GM18870 (cell line): ENCODE measurements at regions not wholly inside any gene's neighbourhood (a gene's known extent, or its start where the extent isn't known, plus 50 kb on each side); places are given as distances from the start of the nearest gene placed in this dataset.
"Not testable (repeated sequence)": the region's sequence is repeated elsewhere in the genome, so short reads cannot be mapped to it uniquely, and the experiment has no call there.

Source experiments
- ATAC-seq: cut with Tn5 transposase; IDR thresholded peaks from one replicate; pipeline ENCODE4 v1.9.1; 2021; ENCODE audit warnings: moderate library complexity; ENCODE audit not compliant: unreplicated experiment

GRCh38 chr5:167855818-167856217 lies 435.6 kb upstream of the WWC1 start:
- no peak for ATAC-seq

DNA sequence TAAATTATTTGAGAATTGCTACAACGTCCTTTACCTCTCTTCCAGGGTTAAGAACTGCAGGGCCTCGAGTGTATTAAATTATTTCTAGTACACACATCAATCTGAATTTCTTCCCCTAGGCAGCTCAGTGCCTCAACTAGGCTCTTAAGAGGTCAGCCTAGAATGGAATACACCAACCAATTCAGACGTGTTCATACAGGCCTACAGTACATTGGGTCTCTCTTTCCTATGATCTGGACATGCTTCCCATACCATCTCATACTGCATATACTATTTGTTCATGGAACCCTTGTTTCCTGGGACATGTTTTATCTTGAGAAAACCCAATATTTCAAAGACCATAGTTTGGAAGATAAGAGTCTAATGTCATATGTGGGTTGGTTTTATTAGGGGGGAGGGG lies 434.1 kb upstream of the WWC1 start:
- ATAC-seq = no peak

DNA sequence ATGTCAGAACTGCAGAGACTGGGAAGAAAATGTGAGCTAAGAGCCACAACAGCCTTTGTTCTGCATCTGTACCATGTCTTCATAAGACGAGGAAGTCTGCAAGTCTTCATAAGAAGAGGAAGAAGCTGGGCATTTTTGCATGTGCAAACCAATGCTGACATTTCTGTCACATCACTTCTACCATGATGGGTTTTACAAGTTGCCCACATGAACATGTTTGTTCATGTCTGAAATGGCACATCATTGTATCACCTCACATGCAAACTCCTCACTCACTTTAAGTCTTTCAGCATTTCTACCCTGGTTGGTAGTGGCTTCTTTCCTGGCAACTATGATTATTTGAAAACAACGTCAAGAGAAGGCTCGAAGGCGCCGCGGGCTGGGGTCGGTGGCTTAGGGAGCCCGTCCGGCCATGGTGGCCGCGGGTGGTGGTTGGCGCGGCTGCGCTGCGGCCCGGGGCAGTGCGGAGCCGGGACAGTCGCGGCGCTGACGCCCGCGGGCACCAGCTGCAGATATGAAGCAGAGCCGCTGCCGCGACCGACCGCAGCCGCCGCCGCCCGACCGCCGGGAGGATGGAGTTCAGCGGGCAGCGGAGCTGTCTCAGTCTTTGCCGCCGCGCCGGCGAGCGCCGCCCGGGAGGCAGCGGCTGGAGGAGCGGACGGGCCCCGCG lies 433.1 kb upstream of the WWC1 start:
- ATAC-seq = not testable (repeated sequence)

GRCh38 chr5:167861129-167861927 lies 430.1 kb upstream of the WWC1 start:
- ATAC-seq = no peak

DNA sequence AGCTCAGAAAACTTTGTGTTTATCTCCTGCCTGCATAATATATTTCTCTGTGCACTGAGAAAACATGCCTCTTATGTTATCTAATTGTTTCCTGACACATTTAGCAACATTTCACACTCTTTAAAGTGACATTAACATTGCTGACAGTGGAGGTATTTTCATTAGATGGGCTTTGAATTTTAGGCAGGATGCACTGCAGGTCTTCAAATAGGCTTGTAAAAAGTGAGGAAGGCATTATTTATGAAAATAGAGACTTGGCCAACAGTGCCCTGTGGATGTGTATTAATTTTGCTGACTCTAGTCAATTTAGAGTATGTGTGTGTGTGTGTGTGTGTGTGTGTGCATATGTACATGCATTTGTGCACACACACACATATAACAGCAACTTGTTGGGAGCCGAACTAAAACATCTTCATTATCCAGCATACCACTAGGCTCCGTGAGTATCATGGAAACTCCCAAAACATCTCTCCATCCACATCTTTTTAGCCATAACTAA lies 429.5 kb upstream of the WWC1 start:
- no peak for ATAC-seq

DNA sequence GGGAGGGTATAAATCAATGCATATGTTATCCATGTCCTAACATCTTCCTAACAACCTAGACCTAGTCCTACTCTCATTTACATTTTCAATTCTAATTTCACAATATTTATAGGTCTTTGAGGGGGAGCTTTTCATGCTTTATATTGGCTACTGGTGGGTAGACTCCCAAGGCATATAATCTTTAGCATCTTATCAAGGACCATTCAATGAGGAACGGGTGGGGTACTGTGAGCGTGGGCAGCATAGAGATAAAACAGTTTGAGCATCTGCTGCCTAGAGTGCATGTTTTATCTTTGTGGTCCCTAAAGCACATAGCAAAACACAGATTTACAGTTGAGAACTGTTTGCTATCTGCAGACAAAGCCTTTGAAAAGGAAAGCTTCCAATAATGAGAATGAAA lies 427.6 kb upstream of the WWC1 start:
- ATAC-seq = no peak

- no peak for ATAC-seq
These were observed 426.6 kb upstream of the WWC1 start for GRCh38 chr5:167864801-167865200.

- ATAC-seq = no peak
These were observed 424.6 kb upstream of the WWC1 start for GRCh38 chr5:167866797-167867196.

DNA sequence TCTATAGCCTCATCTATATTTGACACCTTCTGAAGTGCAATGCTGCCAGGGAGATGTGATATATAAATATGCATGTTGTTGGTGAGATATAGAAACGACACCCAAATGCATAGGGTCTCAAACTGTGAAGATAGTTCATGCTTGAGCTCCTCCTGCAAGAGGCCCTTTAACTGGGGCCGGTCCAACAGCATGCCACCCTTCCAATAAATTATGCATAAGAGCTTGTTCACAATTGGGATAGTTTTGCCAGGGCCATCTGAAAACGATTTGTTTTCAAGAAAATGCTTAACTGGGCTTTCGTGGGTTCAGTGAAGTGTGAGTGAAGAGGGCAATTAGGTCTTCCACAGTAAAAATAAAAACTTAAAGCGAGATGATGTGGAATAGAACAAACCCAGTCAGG lies 424.2 kb upstream of the WWC1 start:
- ATAC-seq = no peak

GRCh38 chr5:167869125-167869524 lies 422.3 kb upstream of the WWC1 start:
- ATAC-seq = no peak

- ATAC-seq = no peak
These were observed 421.4 kb upstream of the WWC1 start for GRCh38 chr5:167870055-167870454.

DNA sequence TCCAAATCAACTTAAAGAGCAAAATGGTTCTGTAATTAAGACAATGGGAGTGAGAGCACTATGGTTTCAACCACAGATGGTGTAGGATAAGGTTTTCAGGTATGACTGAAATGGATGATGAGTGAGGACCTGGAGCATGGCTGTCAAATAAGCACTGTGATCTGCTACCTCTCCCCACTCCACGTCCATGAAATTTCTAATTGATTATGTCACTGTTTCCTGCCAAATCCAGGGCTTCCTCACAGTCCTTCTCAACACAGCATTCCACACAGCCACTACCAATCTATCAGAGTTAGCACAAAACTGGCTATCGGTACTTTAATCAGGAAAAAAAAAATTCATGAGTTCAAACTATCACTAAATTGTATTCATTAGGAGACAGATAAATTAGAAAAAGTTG lies 420.4 kb upstream of the WWC1 start:
- no peak for ATAC-seq

DNA sequence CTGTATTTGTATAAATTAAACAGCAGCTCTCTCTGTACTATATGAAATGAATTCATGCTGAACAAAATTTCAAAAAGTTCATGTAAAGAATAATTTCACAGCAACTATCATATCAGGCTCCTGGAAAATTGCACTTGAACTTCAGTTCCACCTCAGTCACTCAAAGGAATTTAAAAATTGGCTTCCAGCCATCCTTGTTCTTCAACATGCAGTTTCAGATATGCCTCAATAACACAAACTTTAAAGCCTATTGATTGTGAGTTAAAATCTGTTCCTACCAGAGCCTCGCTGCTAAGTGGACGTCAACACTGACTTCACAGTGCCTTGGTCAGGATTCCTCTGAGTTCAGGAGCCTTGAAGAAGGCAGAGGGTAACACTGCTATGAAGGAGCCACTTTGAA lies 418.7 kb upstream of the WWC1 start:
- ATAC-seq = no peak

GRCh38 chr5:167877114-167877722 lies 414.2 kb upstream of the WWC1 start:
- ATAC-seq = no peak

DNA sequence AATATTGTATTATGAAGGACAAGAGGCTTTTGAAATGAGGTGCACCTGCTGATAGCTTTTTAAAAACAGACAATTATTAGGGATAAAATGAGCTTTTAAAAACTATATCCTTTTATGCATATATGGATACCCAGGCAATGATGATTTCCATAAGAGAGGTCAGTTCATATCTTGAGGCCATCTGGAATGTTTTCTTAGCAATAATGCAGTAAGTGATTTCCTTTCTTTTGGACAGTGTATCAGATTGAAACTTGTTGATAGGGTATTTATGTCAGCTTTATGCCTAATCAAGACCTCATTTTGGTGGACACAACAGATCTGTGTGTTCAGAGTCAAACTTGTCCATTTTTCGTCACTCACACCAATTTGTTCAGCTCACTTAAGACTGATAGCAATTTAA lies 413.5 kb upstream of the WWC1 start:
- no peak for ATAC-seq

DNA sequence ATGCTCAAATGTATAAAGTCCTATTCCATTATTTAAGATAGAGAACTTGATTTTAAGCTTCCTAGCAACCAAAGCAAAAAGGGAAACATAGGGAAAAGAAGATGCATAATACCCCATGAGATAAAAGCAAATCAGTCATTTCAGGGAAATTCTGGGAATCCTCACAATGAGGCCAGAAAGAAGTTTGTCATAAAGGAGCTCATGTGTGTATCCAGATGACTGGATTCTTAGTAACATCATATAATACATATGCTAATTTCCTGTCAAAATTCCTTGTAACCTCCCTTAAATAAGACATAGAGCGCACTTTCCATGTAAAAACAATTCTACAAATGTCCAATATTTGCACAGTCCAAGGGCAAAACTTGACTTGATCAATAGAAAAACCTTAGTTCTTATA lies 411.0 kb upstream of the WWC1 start:
- no peak for ATAC-seq

GRCh38 chr5:167881041-167881440 lies 410.4 kb upstream of the WWC1 start:
- no peak for ATAC-seq

GRCh38 chr5:167886196-167886595 lies 405.2 kb upstream of the WWC1 start:
- no peak for ATAC-seq

DNA sequence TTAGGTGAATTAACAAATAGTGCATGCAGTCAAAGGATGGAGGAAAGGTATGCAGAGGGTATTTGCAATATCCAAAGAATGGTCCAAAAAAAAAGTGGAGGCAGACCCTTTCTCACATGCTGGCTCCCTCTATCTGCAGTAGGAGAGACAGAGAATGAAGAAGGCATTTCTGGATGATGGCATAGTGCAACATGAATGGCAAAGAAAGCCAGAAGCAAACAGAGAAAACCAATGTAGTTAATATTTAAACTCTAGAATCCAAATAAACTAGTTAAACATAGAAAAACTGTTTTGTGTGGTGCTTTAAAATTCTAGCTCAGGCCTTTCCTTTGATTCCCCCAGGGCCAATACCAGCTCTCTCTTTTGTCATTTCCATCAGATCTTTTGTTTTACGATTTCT lies 403.1 kb upstream of the WWC1 start:
- ATAC-seq = no peak

DNA sequence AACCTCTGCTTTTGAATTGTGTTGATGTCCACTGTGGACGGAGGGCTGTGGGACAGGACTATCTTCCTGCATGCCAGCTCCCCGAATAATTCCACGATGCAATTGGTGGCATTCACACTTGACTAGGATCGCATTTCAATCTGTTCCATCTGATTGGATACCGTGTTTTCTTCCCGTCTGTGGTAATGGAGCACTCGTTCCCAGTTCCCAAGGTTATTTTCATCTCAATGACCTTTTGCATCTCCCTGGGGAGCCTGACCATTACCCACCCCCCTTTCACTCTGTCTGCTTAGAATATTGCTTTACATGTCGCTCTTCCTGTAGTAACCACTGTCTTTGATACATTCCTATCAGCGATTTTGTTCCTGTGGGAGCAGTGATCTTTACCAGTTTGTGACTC lies 402.2 kb upstream of the WWC1 start:
- ATAC-seq = no peak

- ATAC-seq = no peak
These were observed 398.9 kb upstream of the WWC1 start for GRCh38 chr5:167892352-167893115.
